OCI-LY3 (cell line): ENCODE measurements at regions not wholly inside any gene's neighbourhood (a gene's known extent, or its start where the extent isn't known, plus 50 kb on each side); places are given as distances from the start of the nearest gene placed in this dataset.

ENCODE experiments used
- H2AFZ ChIP-seq: fragments of 200-600, 300-600 bp; shearing (Covaris generic); 2 replicates; pipeline ENCODE4 v1.6.0; 2014; ENCODE audit warnings: antibody characterized with exemption, low read depth, low read length
- H3K27ac ChIP-seq: fragments of 200-600, 300-600 bp; sonication (generic); 2 replicates; pipeline ENCODE4 v1.5.1; 2014; ENCODE audit warnings: mild to moderate bottlenecking, low read length, moderate library complexity, mixed read lengths
- H3K27me3 ChIP-seq: fragments of 200-600, 300-600 bp; sonication (generic); 2 replicates; pipeline ENCODE4 v1.6.1; 2014; ENCODE audit warnings: low read depth, low read length, mixed read lengths
- H3K36me3 ChIP-seq: fragments of 200-600, 300-600 bp; sonication (generic); replicated peaks from 2 replicates; pipeline ENCODE3; 2014; ENCODE audit warnings: low read depth, low read length, mixed read lengths
- H3K4me1 ChIP-seq: fragments of 300-600, 200-600 bp; sonication (generic); 2 replicates; pipeline ENCODE4 v1.6.1; 2014; ENCODE audit warnings: low read length, mixed read lengths
- H3K4me2 ChIP-seq: fragments of 200-600, 300-600 bp; sonication (generic); 2 replicates; pipeline ENCODE4 v1.6.1; 2014; ENCODE audit warnings: low read length, mixed read lengths
- H3K4me3 ChIP-seq: fragments of 300-600, 200-600 bp; sonication (generic); 2 replicates; pipeline ENCODE4 v1.5.1; 2014; ENCODE audit warnings: antibody characterized with exemption, mild to moderate bottlenecking, low read length, moderate library complexity
- H3K79me2 ChIP-seq: fragments of 300-600, 200-600 bp; shearing (Covaris generic); 2 replicates; pipeline ENCODE4 v1.6.1; 2014; ENCODE audit warnings: mild to moderate bottlenecking, low read length, mixed read lengths
- H3K9ac ChIP-seq: fragments of 300-600, 200-600 bp; shearing (Covaris generic); 2 replicates; pipeline ENCODE4 v1.6.0; 2014; ENCODE audit warnings: mild to moderate bottlenecking, low read length, moderate library complexity
- H3K9me3 ChIP-seq: fragments of 200-600, 300-600 bp; shearing (Covaris generic); 2 replicates; pipeline ENCODE4 v1.6.1; 2014; ENCODE audit warnings: low read length, mixed read lengths; ENCODE audit not compliant: insufficient read depth
- H4K20me1 ChIP-seq: fragments of 200-600, 300-600 bp; sonication (generic); 2 replicates; pipeline ENCODE4 v1.6.1; 2016; ENCODE audit warnings: low read length, mixed read lengths; ENCODE audit not compliant: insufficient read depth
- EZH2phosphoT487 ChIP-seq: fragments of 200-600 bp; shearing (Covaris generic); IDR thresholded peaks from 2 replicates; pipeline ENCODE4 v1.6.1; 2018; ENCODE audit warnings: antibody characterized with exemption, mixed run types, low read depth
- TF ChIP-seq, protein P1 (sequence below): fragments of 200-600, 300-600 bp; sonication (generic); IDR thresholded peaks from 2 replicates; pipeline ENCODE4 v1.5.1; 2014; ENCODE audit warnings: antibody characterized with exemption, low read length, low read depth

DNA sequence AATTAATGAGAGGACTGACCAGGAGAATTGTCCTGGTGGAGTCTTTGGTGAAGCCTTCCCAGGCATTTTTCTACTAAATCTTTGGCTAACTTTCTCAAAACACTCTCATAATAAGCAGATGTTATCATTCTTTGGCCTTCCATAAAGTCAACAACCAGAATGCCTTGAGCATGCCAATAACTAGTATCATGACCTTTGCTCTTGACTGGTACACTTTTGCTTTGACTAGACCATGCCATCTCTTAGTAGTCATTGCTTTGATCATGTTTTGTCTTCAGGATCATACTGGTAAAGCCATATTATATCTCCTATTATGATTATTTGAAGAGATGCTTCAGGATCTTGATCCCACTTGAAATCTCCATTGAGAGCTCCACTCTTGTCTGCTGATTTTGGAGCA is 506.9 kb downstream of the ELAVL2 start:
- no peaks in the 10 kb centered on the region for H3K36me3 ChIP-seq
- no peak overlapping the region for H3K27ac ChIP-seq
- H2AFZ ChIP-seq, result no peak overlapping the region
- H3K9ac ChIP-seq, result no peak overlapping the region
- H3K79me2 ChIP-seq, result no peaks in the 10 kb centered on the region
- no peak overlapping the region for H3K4me2 ChIP-seq
- no peaks in the 10 kb centered on the region for H3K4me1 ChIP-seq
- TF ChIP-seq EZH2phosphoT487, result no peak
- TF ChIP-seq, protein P1, sequence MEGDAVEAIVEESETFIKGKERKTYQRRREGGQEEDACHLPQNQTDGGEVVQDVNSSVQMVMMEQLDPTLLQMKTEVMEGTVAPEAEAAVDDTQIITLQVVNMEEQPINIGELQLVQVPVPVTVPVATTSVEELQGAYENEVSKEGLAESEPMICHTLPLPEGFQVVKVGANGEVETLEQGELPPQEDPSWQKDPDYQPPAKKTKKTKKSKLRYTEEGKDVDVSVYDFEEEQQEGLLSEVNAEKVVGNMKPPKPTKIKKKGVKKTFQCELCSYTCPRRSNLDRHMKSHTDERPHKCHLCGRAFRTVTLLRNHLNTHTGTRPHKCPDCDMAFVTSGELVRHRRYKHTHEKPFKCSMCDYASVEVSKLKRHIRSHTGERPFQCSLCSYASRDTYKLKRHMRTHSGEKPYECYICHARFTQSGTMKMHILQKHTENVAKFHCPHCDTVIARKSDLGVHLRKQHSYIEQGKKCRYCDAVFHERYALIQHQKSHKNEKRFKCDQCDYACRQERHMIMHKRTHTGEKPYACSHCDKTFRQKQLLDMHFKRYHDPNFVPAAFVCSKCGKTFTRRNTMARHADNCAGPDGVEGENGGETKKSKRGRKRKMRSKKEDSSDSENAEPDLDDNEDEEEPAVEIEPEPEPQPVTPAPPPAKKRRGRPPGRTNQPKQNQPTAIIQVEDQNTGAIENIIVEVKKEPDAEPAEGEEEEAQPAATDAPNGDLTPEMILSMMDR, result no peak
- H4K20me1 ChIP-seq, result no peaks in the 10 kb centered on the region
- no peaks in the 10 kb centered on the region for H3K9me3 ChIP-seq
- H3K27me3 ChIP-seq, result no peaks in the 10 kb centered on the region
- H3K4me3 ChIP-seq, result no peak overlapping the region

DNA sequence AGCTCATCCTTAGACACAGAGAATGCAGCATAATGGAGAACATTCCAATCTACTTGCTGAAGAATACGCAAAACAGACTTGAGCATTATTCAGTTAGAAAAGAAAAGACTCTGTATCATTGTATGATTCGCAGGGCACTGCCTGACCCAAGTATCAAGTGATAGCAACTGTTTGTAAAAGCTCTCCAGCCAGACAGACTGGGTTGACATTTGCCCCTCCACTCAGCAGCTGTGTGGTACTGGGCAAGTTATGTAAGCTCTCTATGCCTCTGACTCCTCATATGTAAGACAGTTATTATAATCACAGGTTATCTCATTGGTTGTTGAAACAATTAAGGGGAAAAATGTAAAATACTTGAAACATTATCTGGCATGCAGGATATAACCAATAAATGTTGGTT is 505.0 kb downstream of the ELAVL2 start:
- Histone ChIP-seq H3K27me3 (no peaks in the 10 kb centered on the region), H3K79me2 (no peaks in the 10 kb centered on the region), H3K4me1 (no peaks in the 10 kb centered on the region), H2AFZ (no peak overlapping the region), H3K9ac (no peak overlapping the region), H3K36me3 (no peaks in the 10 kb centered on the region), H3K4me2 (no peak overlapping the region), H4K20me1 (no peaks in the 10 kb centered on the region), H3K9me3 (no peaks in the 10 kb centered on the region), H3K4me3 (no peak overlapping the region), H3K27ac (no peak overlapping the region)
- no peak for TF ChIP-seq EZH2phosphoT487
- TF ChIP-seq, protein P1, result no peak

DNA sequence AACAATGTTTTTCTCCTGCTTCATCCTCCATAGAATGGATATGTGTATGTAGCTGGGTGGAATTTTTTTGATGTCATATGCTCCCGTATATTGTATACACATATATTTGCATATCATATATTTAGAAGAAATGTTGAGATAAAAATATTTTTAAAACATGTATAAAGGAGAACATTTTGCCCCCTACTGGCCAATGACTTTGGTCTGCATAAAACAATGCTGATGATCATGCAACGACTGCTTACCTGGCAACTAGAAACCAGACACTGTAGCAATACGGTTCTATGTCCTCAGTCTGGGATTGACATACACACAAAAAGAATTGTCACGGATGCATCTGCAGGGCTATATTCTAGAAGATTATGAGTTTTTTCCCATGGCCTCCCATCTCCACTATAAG is 503.6 kb downstream of the ELAVL2 start:
- no peaks in the 10 kb centered on the region for H3K9me3 ChIP-seq

DNA sequence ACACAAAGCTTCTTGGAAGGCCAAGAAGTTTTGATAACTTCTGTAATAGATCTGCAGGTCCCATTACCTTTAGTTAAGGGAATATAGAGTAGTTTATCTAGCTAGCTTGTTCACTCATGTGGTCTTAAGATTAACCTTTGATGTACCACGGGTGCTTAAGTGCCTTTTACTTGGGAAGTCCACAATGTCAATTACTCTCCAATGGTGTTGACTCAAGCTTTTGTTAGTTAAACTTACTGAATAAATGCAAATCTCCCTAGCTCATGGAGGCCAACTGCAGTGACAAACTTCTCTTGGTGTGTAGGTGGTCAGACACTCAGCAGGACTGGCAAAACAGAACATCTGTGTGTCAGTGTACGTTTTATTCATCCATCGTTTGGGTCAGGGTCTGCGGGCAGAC is 501.5 kb downstream of the ELAVL2 start:
- H3K4me2 ChIP-seq, result no peak overlapping the region
- no peak overlapping the region for H3K4me3 ChIP-seq
- H3K27ac ChIP-seq, result no peak overlapping the region
- no peaks in the 10 kb centered on the region for H3K4me1 ChIP-seq
- H3K79me2 ChIP-seq, result no peaks in the 10 kb centered on the region
- no peaks in the 10 kb centered on the region for H3K27me3 ChIP-seq
- H3K36me3 ChIP-seq, result no peaks in the 10 kb centered on the region
- H2AFZ ChIP-seq, result no peak overlapping the region
- no peaks in the 10 kb centered on the region for H4K20me1 ChIP-seq
- no peak overlapping the region for H3K9ac ChIP-seq
- H3K9me3 ChIP-seq, result no peaks in the 10 kb centered on the region
- TF ChIP-seq, protein P1, result no peak
- TF ChIP-seq EZH2phosphoT487, result no peak

More for the DNA sequence above, 503.6 kb downstream of the ELAVL2 start:
- Histone ChIP-seq H3K36me3 (no peaks in the 10 kb centered on the region), H3K4me3 (no peak overlapping the region), H3K4me2 (no peak overlapping the region), H4K20me1 (no peaks in the 10 kb centered on the region), H3K27me3 (no peaks in the 10 kb centered on the region), H3K4me1 (no peaks in the 10 kb centered on the region), H3K79me2 (no peaks in the 10 kb centered on the region), H3K9ac (no peak overlapping the region), H2AFZ (no peak overlapping the region), H3K27ac (no peak overlapping the region)
- TF ChIP-seq, protein P1, result peak; percentile 51
- no peak for TF ChIP-seq EZH2phosphoT487
